Posterior vena cava (tissue), 2 donors: ENCODE measurements at regions not wholly inside any gene's neighbourhood (a gene's known extent, or its start where the extent isn't known, plus 50 kb on each side); places are given as distances from the start of the nearest gene placed in this dataset.
"Not testable (repeated sequence)": the region's sequence is repeated elsewhere in the genome, so short reads cannot be mapped to it uniquely, and the experiment has no call there.

Source experiments
- DNase-seq: peaks from one replicate; pipeline ENCODE4 v3.0.0-alpha.2; 2020; ENCODE audit warnings: low spot score
- intact Hi-C, 2 donors: fragments of 100-400 bp; cut with DNase I; formaldehyde crosslinking; loops; one replicate each; pipeline versions ENCODE4 v1.14.1 to v1.14.2; 2022 to 2023
- donor health status: DM: yes; HTN: yes; CAD: no.
- donor health status: DM: yes; HTN: yes; CAD: no.

DNA sequence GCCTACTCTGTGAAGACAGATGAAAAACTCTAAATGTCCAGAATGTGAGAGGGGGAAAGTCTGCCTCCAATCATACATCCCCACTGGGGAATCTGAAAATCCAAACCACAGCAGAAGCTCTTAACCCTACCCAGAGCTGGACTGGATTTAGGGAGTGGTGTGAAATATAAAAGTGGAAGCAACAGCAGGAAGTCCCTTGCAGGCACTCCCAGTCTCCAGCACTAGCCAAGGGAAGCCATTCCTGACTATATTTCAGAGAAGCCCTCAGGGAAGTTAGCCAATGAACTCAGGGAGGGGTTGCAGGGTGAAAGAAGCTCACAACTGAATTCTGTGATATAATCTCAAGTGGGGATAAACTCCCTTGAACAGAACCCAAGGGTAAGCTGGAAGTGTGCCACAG lies 51.5 kb downstream of the CRPPA start:
- intact Hi-C loops = no loop called here
- DNase-seq = no peak

DNA sequence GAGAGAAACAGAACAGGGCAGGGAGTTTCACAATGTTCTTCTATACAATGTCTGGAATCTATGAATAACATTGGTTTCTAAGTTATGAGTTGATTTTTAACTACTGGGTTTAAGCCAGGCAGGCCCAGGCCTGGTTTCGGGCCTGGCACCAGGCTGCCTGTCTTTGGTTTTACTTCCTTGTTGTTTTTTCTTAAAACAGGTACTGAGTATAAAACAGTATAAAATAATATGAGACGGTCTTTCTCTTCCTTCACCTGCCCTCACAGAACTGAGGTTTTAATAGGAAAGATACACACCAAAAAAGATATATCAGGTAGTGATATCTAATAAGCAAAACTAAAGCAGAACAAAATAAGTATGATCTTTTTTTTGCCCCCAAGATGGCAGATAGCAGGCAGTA lies 52.0 kb downstream of the CRPPA start:
- intact Hi-C loops, DNase-seq: not testable (repeated sequence)

- DNase-seq = no peak
- intact Hi-C loops = no loop called here
Measured at GRCh38 chr7:16368885-16369284, 52.5 kb downstream of the CRPPA start.

DNA sequence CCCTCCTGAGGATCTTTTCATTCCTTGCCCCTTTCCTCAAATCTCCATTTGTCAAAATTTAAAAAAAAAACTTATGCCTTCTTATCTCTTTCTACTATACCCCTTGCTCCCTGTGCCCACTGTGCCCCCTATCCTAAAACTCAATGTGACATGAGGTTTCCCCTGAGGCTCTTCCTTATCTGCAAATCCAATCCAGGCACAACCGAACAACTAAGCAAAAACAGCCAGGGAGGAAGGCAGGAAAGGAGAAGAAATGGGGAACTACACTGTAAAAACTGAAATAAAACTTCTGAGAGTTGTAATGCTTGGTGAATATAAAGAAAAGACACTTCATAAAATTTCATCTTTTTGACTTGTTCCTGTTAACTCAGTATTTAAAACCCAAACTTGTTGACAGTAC lies 54.2 kb downstream of the CRPPA start:
- intact Hi-C loops = no loop called here
- DNase-seq = no peak

- intact Hi-C loops = no loop called here
- no peak for DNase-seq
Measured at GRCh38 chr7:16365952-16366351, 55.4 kb downstream of the CRPPA start.

- intact Hi-C loops = no loop called here
Measured at GRCh38 chr7:16365177-16365576, 56.2 kb downstream of the CRPPA start.

DNA sequence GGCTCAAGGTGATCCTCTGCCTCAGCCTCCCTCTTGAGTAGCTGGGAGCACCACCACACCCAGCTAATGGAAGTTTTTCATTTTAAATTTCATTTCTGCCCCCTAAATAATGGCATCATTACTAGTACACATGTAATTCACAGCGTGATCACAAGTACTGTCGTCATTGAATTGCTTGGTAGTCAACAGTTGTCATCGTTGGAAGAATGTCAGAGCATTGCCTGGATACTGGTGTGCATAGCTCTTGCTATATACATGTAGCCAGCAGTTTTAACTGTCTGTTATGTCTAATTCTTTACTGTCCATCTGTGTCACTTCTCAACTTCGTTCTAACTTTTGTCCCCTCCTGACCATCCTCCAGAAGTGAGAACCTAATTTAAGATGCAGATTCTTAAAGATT lies 62.1 kb downstream of the CRPPA start:
- no peak for DNase-seq

More at GRCh38 chr7:16365177-16365576, 56.2 kb downstream of the CRPPA start:
- DNase-seq = no peak

GRCh38 chr7:16357921-16358320 lies 63.4 kb downstream of the CRPPA start:
- intact Hi-C loops = no loop called here
- DNase-seq = no peak

More for the DNA sequence above, 62.1 kb downstream of the CRPPA start:
- intact Hi-C loops = no loop called here

- DNase-seq = no peak
Measured at GRCh38 chr7:16357474-16357873, 63.9 kb downstream of the CRPPA start.

GRCh38 chr7:16356301-16356958 lies 64.9 kb downstream of the CRPPA start:
- no peak for DNase-seq
- intact Hi-C loops = no loop called here

More at GRCh38 chr7:16357474-16357873, 63.9 kb downstream of the CRPPA start:
- intact Hi-C loops = no loop called here

- DNase-seq = no peak
- intact Hi-C loops = no loop called here
Measured at GRCh38 chr7:16354573-16354972, 66.8 kb downstream of the CRPPA start.

- no peak for DNase-seq
- intact Hi-C loops = no loop called here
Measured at GRCh38 chr7:16353226-16353625, 68.1 kb downstream of the CRPPA start.

DNA sequence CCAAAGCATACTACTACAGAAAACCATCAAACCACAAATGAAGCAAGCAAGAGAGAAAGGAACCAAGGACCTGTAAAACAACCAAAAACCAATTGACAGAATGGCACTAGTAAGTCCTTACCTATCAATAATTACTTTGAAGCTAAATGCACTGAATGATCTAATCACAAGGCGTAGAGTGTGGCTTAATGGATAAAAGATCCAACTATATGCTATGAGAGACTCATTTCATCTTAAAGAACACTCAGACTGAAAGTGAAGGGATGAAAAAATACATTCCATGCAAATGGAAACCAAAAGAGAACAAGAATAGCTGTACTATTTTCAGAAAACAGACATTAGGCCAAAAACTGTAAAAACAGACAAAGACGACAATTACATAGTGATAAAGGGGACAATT lies 70.7 kb downstream of the CRPPA start:
- intact Hi-C loops = no loop called here
- DNase-seq = no peak

- DNase-seq = no peak
- intact Hi-C loops = no loop called here
Measured at GRCh38 chr7:16348251-16348650, 73.1 kb downstream of the CRPPA start.

DNA sequence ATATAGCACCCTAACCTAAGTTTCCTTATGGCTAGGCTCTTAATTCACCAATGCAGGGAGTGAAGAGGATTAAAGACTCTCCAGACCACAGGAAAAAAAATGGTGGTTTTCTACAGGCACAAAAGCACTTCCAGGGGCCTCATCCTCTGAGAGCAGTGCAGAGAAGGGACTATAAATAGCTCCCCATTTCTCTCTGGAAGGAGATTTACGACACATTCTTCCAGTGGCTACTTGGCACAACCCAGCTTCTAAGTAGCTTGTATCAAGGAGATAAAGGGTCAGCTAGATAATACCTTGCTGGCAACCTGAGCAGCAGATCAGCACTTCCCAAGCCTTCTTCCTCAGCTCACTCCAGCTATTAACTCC lies 73.5 kb downstream of the CRPPA start:
- intact Hi-C loops = no loop called here
- DNase-seq = no peak

DNA sequence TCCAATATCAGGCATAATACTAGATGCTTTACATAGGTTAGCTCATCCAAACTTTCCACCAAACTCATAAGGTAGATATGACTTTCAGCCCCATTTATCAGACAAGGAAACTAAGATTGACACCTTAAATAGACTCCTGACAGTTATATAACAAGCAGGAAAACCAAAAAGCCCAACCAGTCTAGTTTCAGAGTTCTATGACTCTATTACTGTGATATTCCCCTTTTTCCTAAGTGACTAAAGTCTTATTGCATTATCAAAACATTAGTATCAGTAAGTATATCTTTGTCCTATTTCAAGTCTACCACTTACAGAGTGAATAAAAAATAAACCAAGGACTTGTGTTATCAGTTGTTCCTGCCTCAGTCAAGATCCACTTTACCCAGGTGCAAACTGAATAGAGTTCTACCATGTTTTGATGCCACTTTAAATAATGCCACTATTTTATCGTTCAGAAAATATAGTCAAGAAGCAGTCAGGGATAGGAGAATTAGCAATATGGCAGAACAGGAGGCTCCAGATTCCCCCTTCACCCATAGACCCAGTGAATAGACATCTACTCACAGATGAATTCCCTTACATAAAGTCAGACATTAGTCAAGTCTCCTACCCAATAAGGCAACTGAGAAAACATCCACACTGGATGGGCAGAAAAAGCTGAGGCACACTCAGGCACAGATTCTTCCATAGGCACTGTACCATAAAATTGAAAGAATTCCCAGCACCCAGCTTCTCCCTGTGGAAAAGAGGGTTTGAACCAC lies 74.1 kb downstream of the CRPPA start:
- intact Hi-C loops = no loop called here

DNA sequence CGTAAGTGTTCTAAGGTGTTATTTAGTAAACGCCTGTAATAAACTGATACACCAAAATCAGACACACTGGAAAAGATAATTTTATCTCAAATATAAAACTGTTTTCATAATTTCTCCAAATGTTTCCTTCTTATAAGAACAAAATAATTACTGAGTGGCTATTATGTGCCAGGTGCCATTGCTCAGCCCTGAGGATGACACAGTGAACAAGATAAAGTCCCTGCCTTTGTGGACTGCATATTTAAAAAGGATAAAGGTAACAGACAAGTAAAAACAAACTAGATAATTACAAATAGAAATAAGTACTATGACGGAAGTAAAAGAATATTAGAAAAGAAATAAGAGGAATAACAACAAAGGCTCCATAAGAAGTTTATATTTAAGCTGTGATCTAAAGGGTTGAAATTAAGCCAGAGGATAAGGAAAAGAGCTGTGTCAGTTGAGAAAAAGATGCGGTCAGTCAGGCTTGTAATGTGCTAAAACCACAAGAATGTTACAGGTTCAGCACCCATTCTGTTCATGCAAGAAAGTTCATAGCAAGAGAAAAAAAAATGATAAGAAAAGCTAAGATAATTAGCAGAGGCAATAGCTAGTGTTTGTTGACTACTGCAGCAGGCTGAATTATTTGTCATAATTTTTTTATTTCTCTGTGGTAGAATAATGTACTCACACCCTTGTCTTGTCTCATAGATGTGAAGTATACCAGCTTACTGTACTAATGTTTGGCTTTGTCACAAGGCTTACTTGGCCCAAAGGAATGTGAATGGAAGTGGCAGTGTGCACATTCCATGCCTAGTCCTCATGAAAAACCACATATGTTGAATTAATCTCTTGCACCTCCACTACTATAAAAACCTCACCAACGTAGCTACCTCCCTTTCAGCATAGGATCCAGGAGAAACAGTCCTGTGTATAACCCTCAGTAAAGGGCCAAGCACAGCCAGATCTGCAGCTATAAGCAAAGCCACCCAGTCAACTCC lies 75.1 kb downstream of the CRPPA start:
- DNase-seq = no peak
- intact Hi-C loops = no loop called here

More for the DNA sequence above, 74.1 kb downstream of the CRPPA start:
- no peak for DNase-seq

DNA sequence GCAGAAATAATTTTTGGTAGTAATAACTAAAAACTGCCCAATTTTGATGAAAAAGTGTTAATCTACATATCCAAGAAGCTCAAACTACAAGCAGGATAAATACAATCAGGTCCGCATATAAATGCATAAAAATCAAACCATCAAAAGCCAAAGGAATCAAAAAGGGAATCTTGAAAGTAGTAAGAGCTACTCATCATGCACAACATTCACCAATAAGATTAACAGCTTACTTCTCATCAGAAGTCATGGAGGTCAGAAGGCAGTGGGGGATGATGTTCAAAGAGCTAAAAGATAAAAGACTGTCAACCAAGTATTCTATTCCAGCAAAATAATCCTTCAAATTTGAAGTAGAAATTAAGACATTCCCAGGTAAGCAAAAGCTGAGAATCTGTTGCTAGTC lies 76.4 kb downstream of the CRPPA start:
- no peak for DNase-seq
- intact Hi-C loops = no loop called here

- DNase-seq = no peak
- intact Hi-C loops = no loop called here
Measured at GRCh38 chr7:16343612-16344011, 77.7 kb downstream of the CRPPA start.

- intact Hi-C loops = no loop called here
- no peak for DNase-seq
Measured at GRCh38 chr7:16338065-16338464, 83.3 kb downstream of the CRPPA start.
